ENCODE measurements at regions not wholly inside any gene's neighbourhood (a gene's known extent, or its start where the extent isn't known, plus 50 kb on each side); places are given as distances from the start of the nearest gene placed in this dataset.

- intact Hi-C loops (cut with DNase I) = no loop called here
Observed at GRCh38 chr5:41670854-41671479, 160.6 kb upstream of the PLCXD3 start.

GRCh38 chr5:41670216-41670615 lies 159.8 kb upstream of the PLCXD3 start:
- H3K9me3 ChIP-seq = no peaks in the 10 kb centered on the region
- no peaks in the 10 kb centered on the region for H3K36me3 ChIP-seq
- H3K4me1 ChIP-seq = no peaks in the 10 kb centered on the region
- no peak for DNase-seq (ENCODE audit: low spot score in 2 of 2)
- H3K27ac ChIP-seq = no peak overlapping the region
- no peaks in the 10 kb centered on the region for H3K27me3 ChIP-seq
- H3K4me3 ChIP-seq = no peak overlapping the region
- intact Hi-C loops (cut with DNase I) = no loop called here
- no peak for TF ChIP-seq CTCF (IDR thresholded peaks at IDR 0.05)

More at GRCh38 chr5:41670854-41671479, 160.6 kb upstream of the PLCXD3 start:
- no peak for TF ChIP-seq CTCF (IDR thresholded peaks at IDR 0.05)
- Histone ChIP-seq H3K27me3 (no peaks in the 10 kb centered on the region), H3K27ac (no peak overlapping the region), H3K9me3 (no peaks in the 10 kb centered on the region), H3K4me1 (no peaks in the 10 kb centered on the region), H3K4me3 (no peak overlapping the region), H3K36me3 (no peaks in the 10 kb centered on the region)
- DNase-seq (ENCODE audit: low spot score in 2 of 2) = no peak

- DNase-seq (ENCODE audit: low spot score in 2 of 2) = no peak
Observed at GRCh38 chr5:41661254-41661653, 150.9 kb upstream of the PLCXD3 start.

GRCh38 chr5:41656597-41656996 lies 146.2 kb upstream of the PLCXD3 start:
- H3K27me3 ChIP-seq = no peaks in the 10 kb centered on the region
- no peak overlapping the region for H3K4me3 ChIP-seq
- no peak for DNase-seq (ENCODE audit: low spot score in 2 of 2)
- intact Hi-C loops (cut with DNase I) = no loop called here
- no peaks in the 10 kb centered on the region for H3K36me3 ChIP-seq
- H3K27ac ChIP-seq = no peak overlapping the region
- TF ChIP-seq CTCF (IDR thresholded peaks at IDR 0.05) = no peak
- H3K9me3 ChIP-seq = peaks cover 0 to 4% of the 10 kb centered on the region in 2 donors
- no peaks in the 10 kb centered on the region for H3K4me1 ChIP-seq

More at GRCh38 chr5:41661254-41661653, 150.9 kb upstream of the PLCXD3 start:
- Histone ChIP-seq H3K36me3 (no peaks in the 10 kb centered on the region), H3K9me3 (no peaks in the 10 kb centered on the region), H3K4me1 (no peaks in the 10 kb centered on the region), H3K4me3 (no peak overlapping the region), H3K27me3 (no peaks in the 10 kb centered on the region), H3K27ac (no peak overlapping the region)
- TF ChIP-seq CTCF (IDR thresholded peaks at IDR 0.05) = no peak
- intact Hi-C loops (cut with DNase I) = no loop called here

GRCh38 chr5:41650131-41650530 lies 139.7 kb upstream of the PLCXD3 start:
- intact Hi-C loops (cut with DNase I) = loop anchor here (5.0 kb wide), 1 partner anchor 378 kb away; no protein-coding TSS in a partner anchor
- no peaks in the 10 kb centered on the region for H3K27me3 ChIP-seq
- H3K4me1 ChIP-seq = peaks cover 0 to 17% of the 10 kb centered on the region in 2 donors
- peaks cover 0 to 4% of the 10 kb centered on the region in 2 donors for H3K9me3 ChIP-seq
- H3K27ac ChIP-seq = no peak overlapping the region
- H3K4me3 ChIP-seq = no peak overlapping the region
- H3K36me3 ChIP-seq = no peaks in the 10 kb centered on the region
- TF ChIP-seq CTCF (IDR thresholded peaks at IDR 0.05) = no peak
- no peak for DNase-seq (ENCODE audit: low spot score in 2 of 2)

All from ascending aorta (tissue), 2 donors.